ENCODE measurements at regions not wholly inside any gene's neighbourhood (a gene's known extent, or its start where the extent isn't known, plus 50 kb on each side); places are given as distances from the start of the nearest gene placed in this dataset.

- ATAC-seq (no peak), DNase-seq (ENCODE audit: low spot score) (no peak)
- Mint-ChIP-seq H3K4me1 (peaks cover 3% of the 10 kb centered on the region; the same call in 1 of the 2 replicates), H3K27ac (no peak overlapping the region), H3K4me3 (no peak overlapping the region), H3K27me3 (ENCODE audit: low read depth) (no peaks in the 10 kb centered on the region), H3K36me3 (no peaks in the 10 kb centered on the region), H3K9me3 (peaks cover 6% of the 10 kb centered on the region; the same call in 1 of the 2 replicates)
- ChIA-PET CTCF (no interaction called here), POLR2A (no interaction called here)
- TF ChIP-seq SOX15 (CRISPR knock-in tag; IDR thresholded peaks at IDR 0.05) (no peak), CBFB (CRISPR knock-in tag; IDR thresholded peaks at IDR 0.05; ENCODE audit: low read depth) (no peak), ZBTB21 (CRISPR knock-in tag; IDR thresholded peaks at IDR 0.05; ENCODE audit: borderline replicate concordance) (no peak), STAT6 (CRISPR knock-in tag; conservative IDR thresholded peaks at IDR 0.05; ENCODE audit: low read depth) (no peak), IRF2 (CRISPR knock-in tag; IDR thresholded peaks at IDR 0.05; ENCODE audit: borderline replicate concordance, low read depth) (no peak), ARID4B (CRISPR knock-in tag; IDR thresholded peaks at IDR 0.05; ENCODE audit: borderline replicate concordance) (no peak), GABPB1 (CRISPR knock-in tag; IDR thresholded peaks at IDR 0.05) (no peak), CTCF (IDR thresholded peaks at IDR 0.05) (no peak), ELF4 (CRISPR knock-in tag; IDR thresholded peaks at IDR 0.05; ENCODE audit: low read depth) (no peak), ZNF671 (CRISPR knock-in tag; IDR thresholded peaks at IDR 0.05) (no peak), NFE2L1 (CRISPR knock-in tag; IDR thresholded peaks at IDR 0.05) (no peak), ZNF232 (CRISPR knock-in tag; IDR thresholded peaks at IDR 0.05) (no peak), GRHL2 (CRISPR knock-in tag; IDR thresholded peaks at IDR 0.05; ENCODE audit: insufficient replicate concordance, severe bottlenecking) (no peak), TCF7 (CRISPR knock-in tag; IDR thresholded peaks at IDR 0.05; ENCODE audit: low read depth) (no peak), FOXJ3 (CRISPR knock-in tag; IDR thresholded peaks at IDR 0.05; ENCODE audit: borderline replicate concordance) (no peak)
Observed at GRCh38 chr5:164909673-164910072, 1404.3 kb downstream of the MAT2B start.

- ChIA-PET CTCF (no interaction called here), POLR2A (no interaction called here)
- Mint-ChIP-seq H3K4me1 (peaks cover 6% of the 10 kb centered on the region), H3K27ac (no peak overlapping the region), H3K4me3 (no peak overlapping the region), H3K27me3 (ENCODE audit: low read depth) (no peaks in the 10 kb centered on the region), H3K36me3 (peaks cover 42% of the 10 kb centered on the region), H3K9me3 (peaks cover 42% of the 10 kb centered on the region)
- no peak for TF ChIP-seq ARID4B (CRISPR knock-in tag; IDR thresholded peaks at IDR 0.05; ENCODE audit: borderline replicate concordance)
- TF ChIP-seq TP53 (CRISPR knock-in tag; IDR thresholded peaks at IDR 0.05), result no peak
- no peak for TF ChIP-seq MLX (CRISPR knock-in tag; IDR thresholded peaks at IDR 0.05)
- no peak for TF ChIP-seq ZNF416 (CRISPR knock-in tag; IDR thresholded peaks at IDR 0.05)
- no peak for TF ChIP-seq IRF2 (CRISPR knock-in tag; IDR thresholded peaks at IDR 0.05; ENCODE audit: borderline replicate concordance, low read depth)
- DNase-seq (ENCODE audit: low spot score), result no peak
- ATAC-seq, result peak; percentile 76
Observed at GRCh38 chr5:164921722-164922121, 1416.3 kb downstream of the MAT2B start.
